ENCODE measurements at regions not wholly inside any gene's neighbourhood (a gene's known extent, or its start where the extent isn't known, plus 50 kb on each side); places are given as distances from the start of the nearest gene placed in this dataset.

DNA sequence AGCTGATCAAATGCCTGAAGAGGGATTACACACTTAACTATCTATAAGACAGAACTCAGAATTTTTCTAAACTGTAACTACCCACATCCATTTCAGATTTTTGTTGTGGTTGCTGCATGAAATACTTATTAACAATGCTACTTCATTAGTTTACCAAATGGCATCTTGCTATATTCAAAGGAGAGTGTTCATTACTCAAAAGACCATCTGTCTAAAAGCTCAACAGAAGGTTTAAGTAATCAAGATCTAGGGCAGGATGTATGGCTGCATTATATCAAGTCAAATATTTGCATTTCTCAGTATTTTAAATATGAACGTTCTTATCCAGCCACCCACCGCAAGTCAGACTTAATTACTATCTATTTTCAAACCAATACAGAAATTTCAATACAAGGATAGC is 79.9 kb downstream of the SIPA1L2 start:
- Mint-ChIP-seq H3K4me3 (no peak overlapping the region), H3K9me3 (no peaks in the 10 kb centered on the region)
- no peak for ATAC-seq (ENCODE audit: low read depth in 2 of 2)

GRCh38 chr1:232548691-232549090 is 81.2 kb downstream of the SIPA1L2 start:
- peak overlapping the region in 2 of 6 donors; percentile 24 to 52 for H3K27ac Mint-ChIP-seq

More for the DNA sequence above, 79.9 kb downstream of the SIPA1L2 start:
- H3K36me3 Mint-ChIP-seq: no peaks in the 10 kb centered on the region
- H3K4me1 Mint-ChIP-seq: no peaks in the 10 kb centered on the region
- H3K27me3 Mint-ChIP-seq: peaks cover 0 to 8% (median 4%) of the 10 kb centered on the region in 3 donors
- H3K27ac Mint-ChIP-seq: no peak overlapping the region
- DNase-seq: no peak

GRCh38 chr1:232547938-232548484 is 81.9 kb downstream of the SIPA1L2 start:
- DNase-seq: no peak
- no peak overlapping the region for H3K27ac Mint-ChIP-seq
- no peak overlapping the region for H3K4me3 Mint-ChIP-seq
- no peaks in the 10 kb centered on the region for H3K9me3 Mint-ChIP-seq
- H3K4me1 Mint-ChIP-seq: no peaks in the 10 kb centered on the region
- peaks cover 0 to 8% (median 0%) of the 10 kb centered on the region in 3 donors for H3K27me3 Mint-ChIP-seq
- no peak for ATAC-seq (ENCODE audit: low read depth in 2 of 2)
- H3K36me3 Mint-ChIP-seq: no peaks in the 10 kb centered on the region

More at GRCh38 chr1:232548691-232549090, 81.2 kb downstream of the SIPA1L2 start:
- H3K4me3 Mint-ChIP-seq: peak overlapping the region in 1 of 8 donors; percentile 57
- H3K4me1 Mint-ChIP-seq: no peaks in the 10 kb centered on the region
- H3K36me3 Mint-ChIP-seq: no peaks in the 10 kb centered on the region
- no peak for ATAC-seq (ENCODE audit: low read depth in 2 of 2)
- no peaks in the 10 kb centered on the region for H3K9me3 Mint-ChIP-seq
- H3K27me3 Mint-ChIP-seq: peaks cover 0 to 8% (median 4%) of the 10 kb centered on the region in 3 donors
- DNase-seq: no peak

- Mint-ChIP-seq H3K4me3 (no peak overlapping the region), H3K4me1 (no peaks in the 10 kb centered on the region), H3K27ac (peak overlapping the region in 1 of 6 donors; percentile 61), H3K27me3 (peaks cover 0 to 5% (median 0%) of the 10 kb centered on the region in 3 donors), H3K9me3 (no peaks in the 10 kb centered on the region), H3K36me3 (no peaks in the 10 kb centered on the region)
- DNase-seq: no peak
- no peak for ATAC-seq (ENCODE audit: low read depth in 2 of 2)
Measured at GRCh38 chr1:232542633-232543593, 87.0 kb downstream of the SIPA1L2 start.

- Mint-ChIP-seq H3K27me3 (peaks cover 0 to 5% (median 0%) of the 10 kb centered on the region in 3 donors), H3K4me3 (no peak overlapping the region), H3K36me3 (no peaks in the 10 kb centered on the region), H3K4me1 (no peaks in the 10 kb centered on the region), H3K27ac (no peak overlapping the region), H3K9me3 (no peaks in the 10 kb centered on the region)
- ATAC-seq (ENCODE audit: low read depth in 2 of 2) (no peak), DNase-seq (no peak)
Measured at GRCh38 chr1:232538943-232539302, 91.0 kb downstream of the SIPA1L2 start.

DNA sequence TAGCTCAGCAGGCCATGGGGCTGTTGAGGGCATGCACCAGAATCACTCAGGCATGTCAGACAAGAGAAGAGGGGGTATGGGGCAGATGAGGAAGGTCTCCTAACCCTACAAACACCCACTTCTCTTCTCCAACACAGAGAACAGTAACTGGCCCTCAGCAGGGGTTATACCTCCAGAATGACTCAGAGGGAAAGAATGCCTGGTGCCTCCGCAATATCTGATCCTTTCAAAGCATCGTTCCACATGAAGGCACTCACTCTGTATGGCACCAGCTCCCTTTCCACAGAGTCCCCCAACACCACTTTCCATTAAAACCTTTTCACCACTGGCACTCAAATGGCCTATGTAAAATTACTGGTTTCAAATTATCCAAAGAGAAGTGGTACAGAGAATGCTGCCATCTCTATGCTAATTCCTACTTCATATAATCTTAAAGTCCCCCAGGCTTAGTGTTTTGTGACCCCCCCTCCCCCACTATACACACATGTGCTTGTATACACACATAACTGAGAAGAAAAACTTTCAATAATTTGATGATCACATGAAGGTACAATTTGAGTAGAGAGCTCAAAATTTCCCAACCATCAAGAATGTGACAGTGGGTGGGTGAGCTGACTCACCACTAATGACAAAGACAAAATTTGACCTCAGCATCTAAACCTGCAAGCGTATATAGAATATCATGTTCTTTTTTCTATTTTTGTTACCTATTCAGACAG is 91.5 kb downstream of the SIPA1L2 start:
- H3K27ac Mint-ChIP-seq: no peak overlapping the region
- peaks cover 0 to 5% (median 0%) of the 10 kb centered on the region in 3 donors for H3K27me3 Mint-ChIP-seq
- H3K4me1 Mint-ChIP-seq: no peaks in the 10 kb centered on the region

GRCh38 chr1:232534552-232535517 is 95.1 kb downstream of the SIPA1L2 start:
- no peaks in the 10 kb centered on the region for H3K9me3 Mint-ChIP-seq
- H3K4me1 Mint-ChIP-seq: no peaks in the 10 kb centered on the region
- no peaks in the 10 kb centered on the region for H3K36me3 Mint-ChIP-seq
- no peak for ATAC-seq (ENCODE audit: low read depth in 2 of 2)
- H3K27ac Mint-ChIP-seq: peak overlapping the region in 1 of 6 donors; percentile 10
- H3K4me3 Mint-ChIP-seq: no peak overlapping the region
- H3K27me3 Mint-ChIP-seq: peaks cover 0 to 12% (median 7%) of the 10 kb centered on the region in 3 donors
- DNase-seq: no peak

More for the DNA sequence above, 91.5 kb downstream of the SIPA1L2 start:
- ATAC-seq (ENCODE audit: low read depth in 2 of 2): no peak
- Mint-ChIP-seq H3K9me3 (no peaks in the 10 kb centered on the region), H3K36me3 (no peaks in the 10 kb centered on the region), H3K4me3 (no peak overlapping the region)
- DNase-seq: no peak

- H3K4me1 Mint-ChIP-seq: no peaks in the 10 kb centered on the region
- H3K9me3 Mint-ChIP-seq: no peaks in the 10 kb centered on the region
- H3K27ac Mint-ChIP-seq: no peak overlapping the region
- DNase-seq (no peak), ATAC-seq (ENCODE audit: low read depth in 2 of 2) (no peak)
- H3K27me3 Mint-ChIP-seq: peaks cover 0 to 17% (median 7%) of the 10 kb centered on the region in 3 donors
- no peaks in the 10 kb centered on the region for H3K36me3 Mint-ChIP-seq
- no peak overlapping the region for H3K4me3 Mint-ChIP-seq
Measured at GRCh38 chr1:232533328-232533727, 96.6 kb downstream of the SIPA1L2 start.

DNA sequence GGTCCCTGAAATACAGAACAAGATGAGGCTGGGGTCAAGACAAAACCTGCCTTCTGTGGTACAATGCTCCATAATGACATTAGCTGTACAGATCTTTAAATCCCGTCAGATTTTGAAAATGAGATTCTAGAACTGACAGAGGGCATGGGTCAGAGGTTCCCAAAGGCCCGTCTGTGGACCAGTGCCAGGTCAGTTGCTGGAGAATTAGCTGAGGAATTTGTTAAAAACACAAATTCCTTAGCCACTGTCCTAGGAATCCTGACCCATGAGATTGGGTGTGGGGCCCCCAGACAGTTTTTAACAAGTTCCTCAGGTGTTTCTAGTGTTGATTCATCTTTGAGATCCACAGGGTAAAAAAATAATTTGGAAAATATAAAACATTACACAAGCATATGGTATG is 97.0 kb downstream of the SIPA1L2 start:
- H3K27me3 Mint-ChIP-seq: peaks cover 0 to 18% (median 7%) of the 10 kb centered on the region in 3 donors

GRCh38 chr1:232531291-232531690 is 98.6 kb downstream of the SIPA1L2 start:
- Mint-ChIP-seq H3K4me3 (no peak overlapping the region), H3K27me3 (peaks cover 0 to 18% (median 7%) of the 10 kb centered on the region in 3 donors), H3K4me1 (no peaks in the 10 kb centered on the region), H3K27ac (no peak overlapping the region), H3K9me3 (no peaks in the 10 kb centered on the region), H3K36me3 (no peaks in the 10 kb centered on the region)
- DNase-seq: no peak
- no peak for ATAC-seq (ENCODE audit: low read depth in 2 of 2)

More for the DNA sequence above, 97.0 kb downstream of the SIPA1L2 start:
- DNase-seq: no peak
- no peak for ATAC-seq (ENCODE audit: low read depth in 2 of 2)
- no peak overlapping the region for H3K27ac Mint-ChIP-seq
- H3K36me3 Mint-ChIP-seq: no peaks in the 10 kb centered on the region
- no peak overlapping the region for H3K4me3 Mint-ChIP-seq
- no peaks in the 10 kb centered on the region for H3K9me3 Mint-ChIP-seq
- H3K4me1 Mint-ChIP-seq: no peaks in the 10 kb centered on the region

GRCh38 chr1:232529747-232530146 is 100.2 kb downstream of the SIPA1L2 start:
- DNase-seq (no peak), ATAC-seq (ENCODE audit: low read depth in 2 of 2) (no peak)
- Mint-ChIP-seq H3K27ac (no peak overlapping the region), H3K4me1 (no peaks in the 10 kb centered on the region), H3K9me3 (no peaks in the 10 kb centered on the region), H3K36me3 (no peaks in the 10 kb centered on the region), H3K4me3 (no peak overlapping the region), H3K27me3 (peaks cover 5 to 18% (median 7%) of the 10 kb centered on the region in 3 donors)

DNA sequence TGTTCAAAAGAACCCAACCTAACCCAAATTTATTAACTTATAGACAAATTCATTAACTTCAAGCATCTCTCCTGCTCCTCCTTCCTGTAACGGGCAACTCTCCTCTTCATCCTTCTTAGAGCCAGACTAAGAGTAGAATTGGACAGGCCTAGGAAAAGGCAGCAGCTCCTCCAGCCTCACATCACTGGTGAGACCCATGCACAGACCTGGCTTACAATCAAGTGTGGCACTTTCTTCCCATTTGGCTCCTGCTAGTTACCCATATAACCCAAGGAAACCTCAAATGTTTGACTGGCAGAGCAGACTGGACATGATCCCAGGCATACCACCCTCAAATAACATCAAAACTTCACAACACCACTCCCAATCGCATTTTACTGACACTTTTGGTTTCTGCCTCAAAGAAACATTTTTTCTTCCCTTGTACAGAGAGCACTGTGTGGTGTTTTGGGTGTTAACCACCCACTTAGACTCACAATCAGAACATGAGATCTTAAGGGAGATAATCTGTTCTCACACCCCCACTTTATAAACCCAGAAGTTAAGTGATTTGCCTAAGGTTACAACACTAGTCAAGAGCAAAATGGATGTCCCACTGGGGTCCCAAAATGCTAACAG is 101.4 kb downstream of the SIPA1L2 start:
- H3K36me3 Mint-ChIP-seq: no peaks in the 10 kb centered on the region
- H3K4me3 Mint-ChIP-seq: no peak overlapping the region
- H3K27ac Mint-ChIP-seq: no peak overlapping the region
- H3K4me1 Mint-ChIP-seq: no peaks in the 10 kb centered on the region
- ATAC-seq (ENCODE audit: low read depth in 2 of 2) (no peak), DNase-seq (no peak)
- peaks cover 5 to 18% (median 7%) of the 10 kb centered on the region in 3 donors for H3K27me3 Mint-ChIP-seq
- no peaks in the 10 kb centered on the region for H3K9me3 Mint-ChIP-seq

Data from naive B cell (primary cell).